Esophagus squamous epithelium (tissue), 5 donors: ENCODE measurements at regions not wholly inside any gene's neighbourhood (a gene's known extent, or its start where the extent isn't known, plus 50 kb on each side); places are given as distances from the start of the nearest gene placed in this dataset.

ENCODE experiments used
- DNase-seq: peaks from one replicate; lab custom pipeline; 2025; lab: John Stamatoyannopoulos, UW
- H3K27ac ChIP-seq, 4 donors: fragments of 200-600 bp; sonication (generic); one replicate each; pipeline ENCODE4 v1.5.1; 2016 to 2019; ENCODE audit warnings: mild to moderate bottlenecking in 1 of 4
- H3K27me3 ChIP-seq, 4 donors: fragments of 200-600 bp; sonication (generic); 1 replicate in 3 of 4; 2 replicates in 1 of 4; pipeline versions ENCODE4 v1.5.1 to v1.6.0; 2017 to 2021; ENCODE audit warnings: antibody characterized with exemption in 1 of 4
- H3K36me3 ChIP-seq, 3 donors: fragments of 200-600 bp; sonication (generic); one replicate each; pipeline ENCODE4 v1.5.1; 2016 to 2019
- H3K4me1 ChIP-seq, 3 donors: fragments of 200-600 bp; sonication (generic); one replicate each; pipeline ENCODE4 v1.5.1; 2017 to 2019
- H3K4me3 ChIP-seq, 4 donors: fragments of 200-600 bp; sonication (generic); 1 replicate in 3 of 4; 2 replicates in 1 of 4; pipeline ENCODE4 v1.5.1; 2016 to 2019; ENCODE audit warnings: mild to moderate bottlenecking in 2 of 4, moderate library complexity in 1 of 4
- H3K9me3 ChIP-seq, 3 donors: fragments of 200-600 bp; sonication (generic); one replicate each; pipeline ENCODE4 v1.5.1; 2016 to 2019
- CTCF ChIP-seq, 6 experiments: fragments of 450-650 bp in 4 of 6; fragments of 200-600 bp in 2 of 6; sonication (generic) in 2 of 6; IDR thresholded peaks; one replicate each; pipeline ENCODE4 v1.5.1; 2016 to 2019; ENCODE audit warnings: antibody characterized with exemption in 6 of 6, mild to moderate bottlenecking in 4 of 6, moderate library complexity in 4 of 6
- POLR2A ChIP-seq, 4 donors: fragments of 450-650 bp; IDR thresholded peaks; one replicate each; pipeline ENCODE4 v1.6.1; 2017; ENCODE audit warnings: antibody characterized with exemption in 4 of 4, mild to moderate bottlenecking in 4 of 4, moderate library complexity in 3 of 4
- WGBS, 2 donors: methylation state at CpG; one replicate each; pipeline ENCODE4 v1.1.5; 2018; 5-methylcytosine and 5-hydroxymethylcytosine counted together
- intact Hi-C: fragments of 100-400 bp; cut with DNase I; formaldehyde crosslinking; loops from one replicate; pipeline ENCODE4 v1.15.0; 2022
- donor health status: DM: yes; HTN: yes; CAD: no.

GRCh38 chr3:153666991-153667740, 454.0 kb upstream of the ARHGEF26 start:
- TF ChIP-seq CTCF (IDR thresholded peaks at IDR 0.05) (no peak), POLR2A (IDR thresholded peaks at IDR 0.05) (no peak)
- H3K4me1 ChIP-seq: no peaks in the 10 kb centered on the region
- no peak overlapping the region for H3K27ac ChIP-seq
- intact Hi-C loops: no loop called here
- no peak overlapping the region for H3K4me3 ChIP-seq
- WGBS, 2 donors: 84 to 87% methylated on average over 7 of the region's 7 CpGs
- H3K9me3 ChIP-seq: no peaks in the 10 kb centered on the region
- no peaks in the 10 kb centered on the region for H3K27me3 ChIP-seq
- H3K36me3 ChIP-seq: no peaks in the 10 kb centered on the region
- DNase-seq: no peak

GRCh38 chr3:153669527-153669926, 451.7 kb upstream of the ARHGEF26 start:
- no peaks in the 10 kb centered on the region for H3K9me3 ChIP-seq
- WGBS, 2 donors: 71 to 88% methylated on average over 3 of the region's 3 CpGs
- no peaks in the 10 kb centered on the region for H3K27me3 ChIP-seq
- no peak for DNase-seq
- H3K36me3 ChIP-seq: no peaks in the 10 kb centered on the region
- TF ChIP-seq CTCF (IDR thresholded peaks at IDR 0.05) (no peak), POLR2A (IDR thresholded peaks at IDR 0.05) (no peak)
- intact Hi-C loops: no loop called here
- no peak overlapping the region for H3K4me3 ChIP-seq
- H3K27ac ChIP-seq: no peak overlapping the region
- H3K4me1 ChIP-seq: no peaks in the 10 kb centered on the region

- no peaks in the 10 kb centered on the region for H3K4me1 ChIP-seq
- H3K4me3 ChIP-seq: no peak overlapping the region
- H3K27me3 ChIP-seq: no peaks in the 10 kb centered on the region
- 56 to 60% methylated on average over 3 of the region's 3 CpGs for WGBS, 2 donors
- no peaks in the 10 kb centered on the region for H3K9me3 ChIP-seq
- no peaks in the 10 kb centered on the region for H3K36me3 ChIP-seq
- no peak for DNase-seq
- TF ChIP-seq POLR2A (IDR thresholded peaks at IDR 0.05): no peak
- intact Hi-C loops: no loop called here
- H3K27ac ChIP-seq: no peak overlapping the region
Observed at GRCh38 chr3:153670577-153670976, 450.6 kb upstream of the ARHGEF26 start.

GRCh38 chr3:153673853-153674252, 447.3 kb upstream of the ARHGEF26 start:
- Histone ChIP-seq H3K27me3 (no peaks in the 10 kb centered on the region), H3K36me3 (no peaks in the 10 kb centered on the region), H3K9me3 (no peaks in the 10 kb centered on the region), H3K27ac (no peak overlapping the region), H3K4me1 (no peaks in the 10 kb centered on the region), H3K4me3 (no peak overlapping the region)
- DNase-seq: no peak
- intact Hi-C loops: no loop called here
- 57 to 68% methylated on average over 2 of the region's 2 CpGs for WGBS, 2 donors
- no peak for TF ChIP-seq CTCF (IDR thresholded peaks at IDR 0.05)
- no peak for TF ChIP-seq POLR2A (IDR thresholded peaks at IDR 0.05)

DNA sequence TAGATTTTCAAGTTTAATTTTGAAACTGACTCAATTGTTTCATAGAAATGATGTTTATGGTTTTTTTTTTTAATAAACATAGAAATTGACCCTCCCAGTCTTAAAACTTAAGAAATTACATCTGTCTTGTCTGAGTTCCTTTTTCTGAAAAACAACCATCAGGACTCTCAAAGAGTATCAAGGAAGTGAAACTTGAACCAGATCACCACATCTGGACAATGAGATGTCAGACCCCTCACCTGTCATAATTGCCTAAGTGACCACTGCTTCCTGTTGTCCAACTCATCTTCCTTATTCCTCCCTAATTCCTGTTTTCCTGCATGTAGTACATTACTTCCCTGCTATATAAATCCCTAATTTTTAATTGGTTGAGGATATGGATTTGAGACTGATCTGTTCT, 441.5 kb upstream of the ARHGEF26 start:
- TF ChIP-seq POLR2A (IDR thresholded peaks at IDR 0.05): no peak
- Histone ChIP-seq H3K36me3 (no peaks in the 10 kb centered on the region), H3K27ac (no peak overlapping the region), H3K27me3 (no peaks in the 10 kb centered on the region), H3K4me3 (no peak overlapping the region), H3K9me3 (no peaks in the 10 kb centered on the region), H3K4me1 (no peaks in the 10 kb centered on the region)
- intact Hi-C loops: no loop called here
- DNase-seq: no peak

GRCh38 chr3:153680526-153680925, 440.7 kb upstream of the ARHGEF26 start:
- Histone ChIP-seq H3K9me3 (no peaks in the 10 kb centered on the region), H3K4me1 (no peaks in the 10 kb centered on the region), H3K27ac (no peak overlapping the region), H3K4me3 (no peak overlapping the region), H3K27me3 (no peaks in the 10 kb centered on the region), H3K36me3 (no peaks in the 10 kb centered on the region)
- TF ChIP-seq POLR2A (IDR thresholded peaks at IDR 0.05): no peak
- no peak for TF ChIP-seq CTCF (IDR thresholded peaks at IDR 0.05)
- intact Hi-C loops: no loop called here
- DNase-seq: no peak
- 73 to 83% methylated on average over 1 of the region's 1 CpG for WGBS, 2 donors
